Colonic mucosa (tissue), 4 donors: ENCODE measurements at regions not wholly inside any gene's neighbourhood (a gene's known extent, or its start where the extent isn't known, plus 50 kb on each side); places are given as distances from the start of the nearest gene placed in this dataset.

ENCODE experiments used
- DNase-seq: peaks from one replicate; pipeline ENCODE4 v3.0.0-alpha.2; 2020
- H3K27ac ChIP-seq: fragments of 200-600 bp; one replicate; pipeline ENCODE4 v1.8.0; 2021
- H3K27me3 ChIP-seq: fragments of 200-600 bp; one replicate; pipeline ENCODE4 v1.8.0; 2021
- H3K36me3 ChIP-seq: fragments of 200-600 bp; one replicate; pipeline ENCODE4 v1.8.0; 2021
- H3K4me1 ChIP-seq: fragments of 200-600 bp; one replicate; pipeline ENCODE4 v1.8.0; 2021; ENCODE audit warnings: mild to moderate bottlenecking
- H3K4me3 ChIP-seq: fragments of 200-600 bp; one replicate; pipeline ENCODE4 v1.8.0; 2021
- H3K9ac ChIP-seq, 2 donors: one replicate each; pipeline ENCODE4 v1.7.0; 2013; ENCODE audit warnings: control low read depth in 2 of 2, low read depth in 2 of 2, low read length in 2 of 2
- H3K9me3 ChIP-seq: fragments of 200-600 bp; one replicate; pipeline ENCODE4 v1.8.0; 2021
- CTCF ChIP-seq: fragments of 200-600 bp; IDR thresholded peaks from one replicate; pipeline ENCODE4 v1.8.0; 2022; ENCODE audit warnings: antibody characterized with exemption, mild to moderate bottlenecking
- intact Hi-C: fragments of 100-400 bp; cut with DNase I; formaldehyde crosslinking; loops from one replicate; pipeline ENCODE4 v1.14.1; 2022
- donor health status: healthy.
- donor health status: DM: no; HTN: no; CAD: no.
- donor health status: DM: no; HTN: no; CAD: no.

DNA sequence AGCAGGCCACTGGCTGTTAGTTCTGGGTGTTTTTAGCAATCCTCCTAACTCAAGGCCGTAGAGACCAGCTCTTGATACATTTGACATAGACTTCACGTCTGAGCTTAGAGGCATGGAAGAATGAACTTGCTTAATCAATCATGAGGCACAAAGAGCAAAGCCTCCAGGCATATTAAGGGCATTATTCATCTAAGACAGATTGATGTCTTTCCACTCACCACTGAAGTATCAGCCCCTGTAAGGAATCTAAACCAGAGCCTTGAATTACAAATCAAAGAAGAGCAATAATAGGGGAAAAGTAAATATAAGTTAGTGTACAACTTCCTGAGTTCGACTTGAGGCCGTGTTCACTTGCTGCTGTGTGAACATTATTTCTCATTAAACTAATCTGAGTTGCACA is 1470.7 kb downstream of the AACS start:
- no peak for DNase-seq
- no peaks in the 10 kb centered on the region for H3K36me3 ChIP-seq

GRCh38 chr12:126537961-126538530 is 1472.8 kb downstream of the AACS start:
- DNase-seq = no peak

More for the DNA sequence above, 1470.7 kb downstream of the AACS start:
- Histone ChIP-seq H3K4me3 (no peak overlapping the region), H3K9ac (no peak overlapping the region), H3K27ac (no peak overlapping the region), H3K27me3 (no peaks in the 10 kb centered on the region), H3K9me3 (no peaks in the 10 kb centered on the region), H3K4me1 (no peaks in the 10 kb centered on the region)
- intact Hi-C loops = no loop called here
- TF ChIP-seq CTCF = no peak

GRCh38 chr12:126538888-126539287 is 1473.7 kb downstream of the AACS start:
- no peaks in the 10 kb centered on the region for H3K36me3 ChIP-seq

More at GRCh38 chr12:126537961-126538530, 1472.8 kb downstream of the AACS start:
- Histone ChIP-seq H3K9ac (no peak overlapping the region), H3K27ac (no peak overlapping the region), H3K4me3 (no peak overlapping the region), H3K4me1 (no peaks in the 10 kb centered on the region), H3K27me3 (no peaks in the 10 kb centered on the region), H3K9me3 (no peaks in the 10 kb centered on the region), H3K36me3 (no peaks in the 10 kb centered on the region)
- no peak for TF ChIP-seq CTCF
- intact Hi-C loops = no loop called here

GRCh38 chr12:126545411-126545810 is 1480.2 kb downstream of the AACS start:
- no peak for TF ChIP-seq CTCF
- H3K4me1 ChIP-seq = no peaks in the 10 kb centered on the region
- intact Hi-C loops = no loop called here

More at GRCh38 chr12:126538888-126539287, 1473.7 kb downstream of the AACS start:
- Histone ChIP-seq H3K4me3 (no peak overlapping the region), H3K9ac (no peak overlapping the region), H3K4me1 (no peaks in the 10 kb centered on the region), H3K9me3 (no peaks in the 10 kb centered on the region), H3K27ac (no peak overlapping the region), H3K27me3 (no peaks in the 10 kb centered on the region)
- TF ChIP-seq CTCF = no peak
- DNase-seq = no peak
- intact Hi-C loops = no loop called here

GRCh38 chr12:126547905-126548304 is 1482.7 kb downstream of the AACS start:
- Histone ChIP-seq H3K4me3 (no peak overlapping the region), H3K27me3 (no peaks in the 10 kb centered on the region), H3K9ac (no peak overlapping the region), H3K36me3 (no peaks in the 10 kb centered on the region), H3K27ac (no peak overlapping the region), H3K4me1 (no peaks in the 10 kb centered on the region), H3K9me3 (no peaks in the 10 kb centered on the region)
- intact Hi-C loops = no loop called here
- no peak for TF ChIP-seq CTCF
- DNase-seq = no peak

More at GRCh38 chr12:126545411-126545810, 1480.2 kb downstream of the AACS start:
- DNase-seq = no peak
- H3K9me3 ChIP-seq = no peaks in the 10 kb centered on the region
- H3K4me3 ChIP-seq = no peak overlapping the region
- no peak overlapping the region for H3K27ac ChIP-seq
- no peak overlapping the region for H3K9ac ChIP-seq
- no peaks in the 10 kb centered on the region for H3K27me3 ChIP-seq
- no peaks in the 10 kb centered on the region for H3K36me3 ChIP-seq
